Upper lobe of right lung (tissue), 1 donor: ENCODE measurements at regions not wholly inside any gene's neighbourhood (a gene's known extent, or its start where the extent isn't known, plus 50 kb on each side); places are given as distances from the start of the nearest gene placed in this dataset.

Source experiments
- ATAC-seq: fragments of 200-7000 bp; cut with Tn5 transposase; one replicate; pipeline ENCODE4 v1.9.1; 2020; ENCODE audit warnings: mild to moderate bottlenecking, moderate library complexity
- DNase-seq: peaks from one replicate; pipeline ENCODE4 v3.0.0-alpha.2; 2020
- H3K27ac ChIP-seq: fragments of 200-600 bp; one replicate; pipeline ENCODE4 v1.8.0; 2022
- H3K27me3 ChIP-seq: fragments of 200-600 bp; one replicate; pipeline ENCODE4 v1.8.0; 2022; ENCODE audit warnings: mild to moderate bottlenecking
- H3K36me3 ChIP-seq: fragments of 200-600 bp; one replicate; pipeline ENCODE4 v1.8.0; 2022
- H3K4me1 ChIP-seq: fragments of 200-600 bp; one replicate; pipeline ENCODE4 v1.8.0; 2022
- H3K4me3 ChIP-seq: fragments of 200-600 bp; one replicate; pipeline ENCODE4 v1.8.0; 2022; ENCODE audit warnings: mild to moderate bottlenecking
- H3K9me3 ChIP-seq: fragments of 200-600 bp; one replicate; pipeline ENCODE4 v1.8.0; 2022
- CTCF ChIP-seq: fragments of 200-600 bp; IDR thresholded peaks from one replicate; pipeline ENCODE4 v1.8.0; 2022; ENCODE audit warnings: antibody characterized with exemption
- intact Hi-C: fragments of 100-400 bp; cut with DNase I; formaldehyde crosslinking; loops from one replicate; pipeline ENCODE4 v1.11.0; 2022
- donor health status: DM: no; HTN: yes; CAD: no; lungs with severe emphysema.

- DNase-seq (no peak), ATAC-seq (no peak)
- H3K27me3 ChIP-seq = peaks cover 24% of the 10 kb centered on the region
- H3K36me3 ChIP-seq = no peaks in the 10 kb centered on the region
- no peaks in the 10 kb centered on the region for H3K9me3 ChIP-seq
- H3K27ac ChIP-seq = no peak overlapping the region
- H3K4me1 ChIP-seq = peaks cover 7% of the 10 kb centered on the region
- no peak overlapping the region for H3K4me3 ChIP-seq
- TF ChIP-seq CTCF = no peak
- intact Hi-C loops = no loop called here
Measured at GRCh38 chr3:10602271-10602670, 96.9 kb upstream of the ATP2B2 start.

- intact Hi-C loops = no loop called here
- ATAC-seq = peak; percentile 64
Measured at GRCh38 chr3:10602769-10603768, 97.7 kb upstream of the ATP2B2 start.

GRCh38 chr3:10609134-10609533, 103.7 kb upstream of the ATP2B2 start:
- ATAC-seq (no peak), DNase-seq (no peak)
- H3K4me1 ChIP-seq = no peaks in the 10 kb centered on the region
- intact Hi-C loops = no loop called here
- H3K9me3 ChIP-seq = no peaks in the 10 kb centered on the region
- H3K27ac ChIP-seq = no peak overlapping the region
- peaks cover 7% of the 10 kb centered on the region for H3K27me3 ChIP-seq
- no peaks in the 10 kb centered on the region for H3K36me3 ChIP-seq
- TF ChIP-seq CTCF = no peak
- no peak overlapping the region for H3K4me3 ChIP-seq

More at GRCh38 chr3:10602769-10603768, 97.7 kb upstream of the ATP2B2 start:
- Histone ChIP-seq H3K4me3 (no peak overlapping the region), H3K4me1 (peaks cover 7% of the 10 kb centered on the region), H3K9me3 (no peaks in the 10 kb centered on the region), H3K27ac (no peak overlapping the region), H3K36me3 (no peaks in the 10 kb centered on the region), H3K27me3 (peaks cover 24% of the 10 kb centered on the region)
- no peak for TF ChIP-seq CTCF
- no peak for DNase-seq

- H3K36me3 ChIP-seq = no peaks in the 10 kb centered on the region
- no peaks in the 10 kb centered on the region for H3K27me3 ChIP-seq
- no peak overlapping the region for H3K4me3 ChIP-seq
- H3K4me1 ChIP-seq = no peaks in the 10 kb centered on the region
- no peak for ATAC-seq
- no peak for TF ChIP-seq CTCF
- no peak for DNase-seq
- H3K9me3 ChIP-seq = no peaks in the 10 kb centered on the region
- no peak overlapping the region for H3K27ac ChIP-seq
- intact Hi-C loops = no loop called here
Measured at GRCh38 chr3:10614168-10614567, 108.8 kb upstream of the ATP2B2 start.

- DNase-seq = no peak
- no peak overlapping the region for H3K4me3 ChIP-seq
- H3K27ac ChIP-seq = no peak overlapping the region
- no peaks in the 10 kb centered on the region for H3K36me3 ChIP-seq
- intact Hi-C loops = no loop called here
- no peaks in the 10 kb centered on the region for H3K9me3 ChIP-seq
- no peaks in the 10 kb centered on the region for H3K4me1 ChIP-seq
- TF ChIP-seq CTCF = no peak
- ATAC-seq = no peak
- H3K27me3 ChIP-seq = no peaks in the 10 kb centered on the region
Measured at GRCh38 chr3:10615715-10616114, 110.3 kb upstream of the ATP2B2 start.
